Liver (tissue), 7 donors: ENCODE measurements at regions not wholly inside any gene's neighbourhood (a gene's known extent, or its start where the extent isn't known, plus 50 kb on each side); places are given as distances from the start of the nearest gene placed in this dataset.

Experiments used
- DNase-seq: peaks from one replicate; pipeline ENCODE4 v3.0.0-alpha.2; 2017; ENCODE audit warnings: low spot score
- H3K27ac ChIP-seq, 2 donors: one replicate each; pipeline ENCODE4 v1.7.0; 2013; ENCODE audit warnings: inconsistent platforms in 2 of 2, low read length in 2 of 2, control low read depth in 1 of 2, low read depth in 1 of 2, mild to moderate bottlenecking in 1 of 2
- H3K27me3 ChIP-seq, 4 donors: one replicate each; pipeline versions ENCODE4 v1.6.1 to v1.7.0; 2013; ENCODE audit warnings: low read length in 3 of 4, inconsistent platforms in 1 of 4, mild to moderate bottlenecking in 1 of 4, moderate library complexity in 1 of 4; ENCODE audit not compliant: control insufficient read depth in 4 of 4, insufficient read depth in 4 of 4
- H3K36me3 ChIP-seq, 4 donors: one replicate each; pipeline versions ENCODE4 v1.6.1 to v1.7.0; 2013; ENCODE audit warnings: low read length in 3 of 4, mild to moderate bottlenecking in 3 of 4, low read depth in 1 of 4, moderate library complexity in 1 of 4; ENCODE audit not compliant: control insufficient read depth in 4 of 4, insufficient read depth in 3 of 4
- H3K4me1 ChIP-seq, 4 donors: one replicate each; pipeline versions ENCODE4 v1.6.1 to v1.7.0; 2013; ENCODE audit warnings: low read length in 3 of 4, mild to moderate bottlenecking in 3 of 4, moderate library complexity in 1 of 4; ENCODE audit not compliant: control insufficient read depth in 4 of 4, insufficient read depth in 4 of 4
- H3K4me3 ChIP-seq, 3 donors: one replicate each; pipeline versions ENCODE4 v1.6.1 to v1.7.0; 2013; ENCODE audit warnings: low read length in 3 of 3, control low read depth in 1 of 3, low read depth in 1 of 3, mild to moderate bottlenecking in 1 of 3
- H3K9ac ChIP-seq, 2 donors: one replicate each; pipeline ENCODE4 v1.7.0; 2013; ENCODE audit warnings: low read length in 2 of 2, mild to moderate bottlenecking in 2 of 2, moderate library complexity in 2 of 2, control low read depth in 1 of 2, low read depth in 1 of 2
- H3K9me3 ChIP-seq, 4 donors: one replicate each; pipeline versions ENCODE4 v1.6.1 to v1.7.0; 2013; ENCODE audit warnings: low read length in 3 of 4; ENCODE audit not compliant: control insufficient read depth in 4 of 4
- FOXA1 ChIP-seq: IDR thresholded peaks from 2 replicates; pipeline ENCODE4 v1.6.1; 2016; ENCODE audit warnings: antibody characterized with exemption
- FOXA2 ChIP-seq: IDR thresholded peaks from 2 replicates; pipeline ENCODE4 v1.6.1; 2016; ENCODE audit warnings: antibody characterized with exemption
- GABPA ChIP-seq, 2 donors: IDR thresholded peaks in 1 of 2; conservative IDR thresholded peaks in 1 of 2; 2 replicates each; pipeline ENCODE4 v1.6.1; 2016; ENCODE audit warnings: antibody characterized with exemption in 2 of 2, mild to moderate bottlenecking in 1 of 2, moderate library complexity in 1 of 2
- HNF4A ChIP-seq, 2 donors: conservative IDR thresholded peaks; 2 replicates each; pipeline ENCODE4 v1.6.1; 2016; ENCODE audit warnings: antibody characterized with exemption in 2 of 2, mild to moderate bottlenecking in 2 of 2
- JUND ChIP-seq, 2 donors: IDR thresholded peaks; 2 replicates each; pipeline ENCODE4 v1.6.1; 2016; ENCODE audit warnings: antibody characterized with exemption in 2 of 2
- RAD21 ChIP-seq, 2 donors: IDR thresholded peaks; 2 replicates each; pipeline ENCODE4 v1.6.1; 2016; ENCODE audit warnings: antibody characterized with exemption in 2 of 2, mild to moderate bottlenecking in 2 of 2
- RXRA ChIP-seq, 2 donors: IDR thresholded peaks; 2 replicates each; pipeline ENCODE4 v1.6.1; 2017 to 2018; ENCODE audit warnings: antibody characterized with exemption in 2 of 2, mild to moderate bottlenecking in 1 of 2
- SP1 ChIP-seq: IDR thresholded peaks from 2 replicates; pipeline ENCODE4 v1.6.1; 2018; ENCODE audit warnings: antibody characterized with exemption, mild to moderate bottlenecking
- WGBS: extraction: QIAGEN DNeasy Blood & Tissue Kit; methylation state at CpG from one replicate; pipeline ENCODE4 v1.1.7; 2013; 5-methylcytosine and 5-hydroxymethylcytosine counted together
- TF ChIP-seq, protein P1 (sequence below): IDR thresholded peaks from 2 replicates; pipeline ENCODE4 v1.6.1; 2016; ENCODE audit warnings: antibody characterized with exemption, mild to moderate bottlenecking
- TF ChIP-seq, protein P2 (sequence below): IDR thresholded peaks from 2 replicates; pipeline ENCODE4 v1.6.1; 2016; ENCODE audit warnings: antibody characterized with exemption
- TF ChIP-seq, protein P3 (sequence below): IDR thresholded peaks from 2 replicates; pipeline ENCODE4 v1.6.1; 2016; ENCODE audit warnings: antibody characterized with exemption
- donor health status: healthy.
- donor health status: healthy.
- donor health status: healthy.
- donor health status: healthy.

DNA sequence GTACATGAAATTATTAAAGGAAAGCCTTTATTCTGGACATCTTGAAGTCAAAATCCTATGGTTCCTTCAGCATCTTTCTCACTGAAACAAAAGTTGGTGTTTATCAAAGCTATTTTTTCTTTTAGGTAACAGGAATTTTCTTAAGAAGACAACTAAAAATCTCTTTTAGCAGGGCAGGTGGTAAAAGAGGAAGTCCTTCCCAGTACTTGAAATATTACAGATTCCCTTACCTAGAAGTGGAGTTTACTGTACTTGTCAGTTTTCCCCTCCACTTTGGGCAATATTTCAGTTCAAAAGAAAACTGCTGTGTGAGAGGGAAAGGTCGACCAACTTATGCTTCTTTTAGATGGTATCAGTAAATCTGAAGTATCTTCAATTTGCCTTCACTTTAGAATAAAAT lies 64.3 kb upstream of the TDRD3 start:
- Histone ChIP-seq H3K4me3 (no peak overlapping the region), H3K27ac (no peak overlapping the region), H3K9ac (no peak overlapping the region), H3K27me3 (no peaks in the 10 kb centered on the region), H3K36me3 (no peaks in the 10 kb centered on the region), H3K9me3 (no peaks in the 10 kb centered on the region), H3K4me1 (no peaks in the 10 kb centered on the region)
- TF ChIP-seq GABPA (IDR thresholded peaks at IDR 0.05 in 1 of 2, conservative IDR thresholded peaks at IDR 0.05 in 1 of 2) (no peak), FOXA2 (no peak)
- TF ChIP-seq, protein P1, sequence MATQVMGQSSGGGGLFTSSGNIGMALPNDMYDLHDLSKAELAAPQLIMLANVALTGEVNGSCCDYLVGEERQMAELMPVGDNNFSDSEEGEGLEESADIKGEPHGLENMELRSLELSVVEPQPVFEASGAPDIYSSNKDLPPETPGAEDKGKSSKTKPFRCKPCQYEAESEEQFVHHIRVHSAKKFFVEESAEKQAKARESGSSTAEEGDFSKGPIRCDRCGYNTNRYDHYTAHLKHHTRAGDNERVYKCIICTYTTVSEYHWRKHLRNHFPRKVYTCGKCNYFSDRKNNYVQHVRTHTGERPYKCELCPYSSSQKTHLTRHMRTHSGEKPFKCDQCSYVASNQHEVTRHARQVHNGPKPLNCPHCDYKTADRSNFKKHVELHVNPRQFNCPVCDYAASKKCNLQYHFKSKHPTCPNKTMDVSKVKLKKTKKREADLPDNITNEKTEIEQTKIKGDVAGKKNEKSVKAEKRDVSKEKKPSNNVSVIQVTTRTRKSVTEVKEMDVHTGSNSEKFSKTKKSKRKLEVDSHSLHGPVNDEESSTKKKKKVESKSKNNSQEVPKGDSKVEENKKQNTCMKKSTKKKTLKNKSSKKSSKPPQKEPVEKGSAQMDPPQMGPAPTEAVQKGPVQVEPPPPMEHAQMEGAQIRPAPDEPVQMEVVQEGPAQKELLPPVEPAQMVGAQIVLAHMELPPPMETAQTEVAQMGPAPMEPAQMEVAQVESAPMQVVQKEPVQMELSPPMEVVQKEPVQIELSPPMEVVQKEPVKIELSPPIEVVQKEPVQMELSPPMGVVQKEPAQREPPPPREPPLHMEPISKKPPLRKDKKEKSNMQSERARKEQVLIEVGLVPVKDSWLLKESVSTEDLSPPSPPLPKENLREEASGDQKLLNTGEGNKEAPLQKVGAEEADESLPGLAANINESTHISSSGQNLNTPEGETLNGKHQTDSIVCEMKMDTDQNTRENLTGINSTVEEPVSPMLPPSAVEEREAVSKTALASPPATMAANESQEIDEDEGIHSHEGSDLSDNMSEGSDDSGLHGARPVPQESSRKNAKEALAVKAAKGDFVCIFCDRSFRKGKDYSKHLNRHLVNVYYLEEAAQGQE: no peak
- TF ChIP-seq, protein P2, sequence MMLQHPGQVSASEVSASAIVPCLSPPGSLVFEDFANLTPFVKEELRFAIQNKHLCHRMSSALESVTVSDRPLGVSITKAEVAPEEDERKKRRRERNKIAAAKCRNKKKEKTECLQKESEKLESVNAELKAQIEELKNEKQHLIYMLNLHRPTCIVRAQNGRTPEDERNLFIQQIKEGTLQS: no peak
- no peak for DNase-seq
- 42% methylated on average over 1 of the region's 1 CpG for WGBS

- Histone ChIP-seq H3K4me3 (no peak overlapping the region), H3K9me3 (no peaks in the 10 kb centered on the region), H3K27me3 (no peaks in the 10 kb centered on the region), H3K4me1 (no peaks in the 10 kb centered on the region), H3K27ac (no peak overlapping the region), H3K9ac (no peak overlapping the region), H3K36me3 (no peaks in the 10 kb centered on the region)
- DNase-seq: no peak
- 54% methylated on average over 1 of the region's 1 CpG for WGBS
- TF ChIP-seq HNF4A (conservative IDR thresholded peaks at IDR 0.05): no peak
- TF ChIP-seq RAD21 (IDR thresholded peaks at IDR 0.05): no peak
- TF ChIP-seq, protein P1: no peak
- no peak for TF ChIP-seq GABPA (IDR thresholded peaks at IDR 0.05 in 1 of 2, conservative IDR thresholded peaks at IDR 0.05 in 1 of 2)
- TF ChIP-seq, protein P3, sequence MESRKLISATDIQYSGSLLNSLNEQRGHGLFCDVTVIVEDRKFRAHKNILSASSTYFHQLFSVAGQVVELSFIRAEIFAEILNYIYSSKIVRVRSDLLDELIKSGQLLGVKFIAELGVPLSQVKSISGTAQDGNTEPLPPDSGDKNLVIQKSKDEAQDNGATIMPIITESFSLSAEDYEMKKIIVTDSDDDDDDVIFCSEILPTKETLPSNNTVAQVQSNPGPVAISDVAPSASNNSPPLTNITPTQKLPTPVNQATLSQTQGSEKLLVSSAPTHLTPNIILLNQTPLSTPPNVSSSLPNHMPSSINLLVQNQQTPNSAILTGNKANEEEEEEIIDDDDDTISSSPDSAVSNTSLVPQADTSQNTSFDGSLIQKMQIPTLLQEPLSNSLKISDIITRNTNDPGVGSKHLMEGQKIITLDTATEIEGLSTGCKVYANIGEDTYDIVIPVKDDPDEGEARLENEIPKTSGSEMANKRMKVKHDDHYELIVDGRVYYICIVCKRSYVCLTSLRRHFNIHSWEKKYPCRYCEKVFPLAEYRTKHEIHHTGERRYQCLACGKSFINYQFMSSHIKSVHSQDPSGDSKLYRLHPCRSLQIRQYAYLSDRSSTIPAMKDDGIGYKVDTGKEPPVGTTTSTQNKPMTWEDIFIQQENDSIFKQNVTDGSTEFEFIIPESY: no peak
- no peak for TF ChIP-seq FOXA1
- TF ChIP-seq JUND (IDR thresholded peaks at IDR 0.05): no peak
- TF ChIP-seq RXRA (IDR thresholded peaks at IDR 0.05): no peak
- TF ChIP-seq, protein P2: no peak
- TF ChIP-seq SP1: no peak
These were observed 62.7 kb upstream of the TDRD3 start for GRCh38 chr13:60334310-60334709.
